Sciatic nerve (tissue), 2 donors: ENCODE measurements at regions not wholly inside any gene's neighbourhood (a gene's known extent, or its start where the extent isn't known, plus 50 kb on each side); places are given as distances from the start of the nearest gene placed in this dataset.
"Not testable (repeated sequence)": the region's sequence is repeated elsewhere in the genome, so short reads cannot be mapped to it uniquely, and the experiment has no call there.

ENCODE experiments used
- ATAC-seq: fragments of 200-7000 bp; cut with Tn5 transposase; one replicate; pipeline ENCODE4 v1.9.1; 2020; ENCODE audit warnings: mild to moderate bottlenecking, moderate library complexity
- DNase-seq: peaks from one replicate; pipeline ENCODE4 v3.0.0-alpha.2; 2020; ENCODE audit warnings: low spot score
- intact Hi-C: fragments of 100-400 bp; cut with DNase I; formaldehyde crosslinking; loops from one replicate; pipeline ENCODE4 v1.14.2; 2022
- donor health status: DM: no; HTN: no; CAD: no.
- donor health status: DM: no; HTN: no; CAD: no.

GRCh38 chr20:24418731-24419130, 50.7 kb upstream of the SYNDIG1 start:
- DNase-seq (no peak), ATAC-seq (no peak)
- intact Hi-C loops, result no loop called here

- intact Hi-C loops, result no loop called here
- DNase-seq, result no peak
- no peak for ATAC-seq
These were observed 51.9 kb upstream of the SYNDIG1 start for GRCh38 chr20:24417485-24417884.

GRCh38 chr20:24415444-24415843, 54.0 kb upstream of the SYNDIG1 start:
- intact Hi-C loops, DNase-seq, ATAC-seq: not testable (repeated sequence)

- DNase-seq (no peak), ATAC-seq (no peak)
- intact Hi-C loops, result no loop called here
These were observed 57.6 kb upstream of the SYNDIG1 start for GRCh38 chr20:24411834-24412216.

- DNase-seq (no peak), ATAC-seq (no peak)
- intact Hi-C loops, result no loop called here
These were observed 58.2 kb upstream of the SYNDIG1 start for GRCh38 chr20:24411003-24411833.

- ATAC-seq (no peak), DNase-seq (no peak)
- intact Hi-C loops, result no loop called here
These were observed 62.3 kb upstream of the SYNDIG1 start for GRCh38 chr20:24407151-24407550.

GRCh38 chr20:24406750-24407149, 62.7 kb upstream of the SYNDIG1 start:
- peak; percentile 34 for ATAC-seq
- DNase-seq, result no peak
- intact Hi-C loops, result no loop called here

- intact Hi-C loops, result no loop called here
- ATAC-seq (no peak), DNase-seq (no peak)
These were observed 63.2 kb upstream of the SYNDIG1 start for GRCh38 chr20:24406251-24406650.

GRCh38 chr20:24405810-24406209, 63.6 kb upstream of the SYNDIG1 start:
- DNase-seq (no peak), ATAC-seq (no peak)
- intact Hi-C loops, result no loop called here

- intact Hi-C loops, result no loop called here
- ATAC-seq (no peak), DNase-seq (no peak)
These were observed 66.0 kb upstream of the SYNDIG1 start for GRCh38 chr20:24403406-24403805.

GRCh38 chr20:24402188-24402587, 67.2 kb upstream of the SYNDIG1 start:
- DNase-seq, result no peak
- ATAC-seq, result no peak
- intact Hi-C loops, result no loop called here

- intact Hi-C loops, result no loop called here
- DNase-seq, result no peak
- no peak for ATAC-seq
These were observed 74.3 kb upstream of the SYNDIG1 start for GRCh38 chr20:24395151-24395550.

GRCh38 chr20:24393903-24394302, 75.5 kb upstream of the SYNDIG1 start:
- DNase-seq, result no peak
- ATAC-seq, result no peak
- intact Hi-C loops, result no loop called here

GRCh38 chr20:24392612-24393011, 76.8 kb upstream of the SYNDIG1 start:
- ATAC-seq, result no peak
- intact Hi-C loops, result no loop called here
- DNase-seq, result no peak

- DNase-seq, result no peak
- ATAC-seq, result peak; percentile 86
- intact Hi-C loops, result no loop called here
These were observed 79.7 kb upstream of the SYNDIG1 start for GRCh38 chr20:24389686-24390085.

- DNase-seq (no peak), ATAC-seq (no peak)
- intact Hi-C loops, result no loop called here
These were observed 80.5 kb upstream of the SYNDIG1 start for GRCh38 chr20:24388828-24389380.

- no peak for DNase-seq
- no peak for ATAC-seq
- intact Hi-C loops, result no loop called here
These were observed 83.9 kb upstream of the SYNDIG1 start for GRCh38 chr20:24385547-24385946.

GRCh38 chr20:24384865-24385264, 84.6 kb upstream of the SYNDIG1 start:
- intact Hi-C loops, result no loop called here
- no peak for ATAC-seq
- no peak for DNase-seq

- no peak for DNase-seq
- no peak for ATAC-seq
- intact Hi-C loops, result no loop called here
These were observed 86.7 kb upstream of the SYNDIG1 start for GRCh38 chr20:24382743-24383142.

GRCh38 chr20:24382331-24382730, 87.1 kb upstream of the SYNDIG1 start:
- intact Hi-C loops, result no loop called here
- no peak for DNase-seq

GRCh38 chr20:24381886-24382285, 87.5 kb upstream of the SYNDIG1 start:
- no peak for ATAC-seq
- DNase-seq, result no peak
- intact Hi-C loops, result no loop called here

More at GRCh38 chr20:24382331-24382730, 87.1 kb upstream of the SYNDIG1 start:
- ATAC-seq, result no peak
